Right lobe of liver (tissue), 6 donors: ENCODE measurements at regions not wholly inside any gene's neighbourhood (a gene's known extent, or its start where the extent isn't known, plus 50 kb on each side); places are given as distances from the start of the nearest gene placed in this dataset.

Experiments
- ATAC-seq, 4 donors: fragments of 200-7000 bp; cut with Tn5 transposase; one replicate each; pipeline ENCODE4 v1.9.1; 2020; ENCODE audit warnings: mild to moderate bottlenecking in 4 of 4, moderate library complexity in 4 of 4
- DNase-seq, 3 donors: peaks; one replicate each; pipeline ENCODE4 v3.0.0-alpha.2; 2020
- H3K27ac ChIP-seq, 3 donors: fragments of 200-600 bp; one replicate each; pipeline ENCODE4 v1.8.0; 2022
- H3K27me3 ChIP-seq, 2 donors: fragments of 200-600 bp; one replicate each; pipeline ENCODE4 v1.8.0; 2022
- H3K36me3 ChIP-seq, 4 donors: fragments of 200-600 bp; sonication (generic) in 1 of 4; one replicate each; pipeline versions ENCODE4 v1.5.1 to v1.8.0; 2017 to 2022; ENCODE audit warnings: control low read depth in 1 of 4
- H3K4me1 ChIP-seq, 4 donors: fragments of 200-600 bp; sonication (generic) in 1 of 4; one replicate each; pipeline versions ENCODE4 v1.5.1 to v1.8.0; 2017 to 2022; ENCODE audit warnings: control low read depth in 1 of 4
- H3K4me3 ChIP-seq, 3 donors: fragments of 200-600 bp; one replicate each; pipeline ENCODE4 v1.8.0; 2022
- H3K9me3 ChIP-seq, 4 donors: fragments of 200-600 bp; sonication (generic) in 1 of 4; one replicate each; pipeline versions ENCODE4 v1.5.1 to v1.8.0; 2017 to 2022; ENCODE audit warnings: control low read depth in 1 of 4
- CTCF ChIP-seq, 4 donors: fragments of 200-600 bp in 3 of 4; fragments of 450-650 bp in 1 of 4; IDR thresholded peaks; one replicate each; pipeline versions ENCODE4 v1.5.1 to v1.8.0; 2016 to 2022; ENCODE audit warnings: antibody characterized with exemption in 4 of 4, mild to moderate bottlenecking in 2 of 4
- POLR2A ChIP-seq: fragments of 450-650 bp; IDR thresholded peaks from one replicate; pipeline ENCODE4 v1.6.1; 2017; ENCODE audit warnings: antibody characterized with exemption, mild to moderate bottlenecking
- WGBS: methylation state at CpG from one replicate; pipeline ENCODE4 v1.1.6; 2018; ENCODE audit warnings: low coverage, low lambda C conversion rate; ENCODE audit not compliant: insufficient coverage; ENCODE audit errors: missing lambda C conversion rate; 5-methylcytosine and 5-hydroxymethylcytosine counted together
- intact Hi-C, 2 donors: fragments of 100-400 bp; cut with DNase I; formaldehyde crosslinking; loops; one replicate each; pipeline versions ENCODE4 v1.11.2 to v1.14.1; 2022
- donor health status: DM: no; HTN: yes; CAD: no.
- donor health status: DM: no; HTN: no; CAD: no.
- donor health status: DM: no; HTN: no; CAD: no.
- donor health status: DM: no; HTN: yes; CAD: no.
- donor health status: DM: no; HTN: yes; CAD: no.

DNA sequence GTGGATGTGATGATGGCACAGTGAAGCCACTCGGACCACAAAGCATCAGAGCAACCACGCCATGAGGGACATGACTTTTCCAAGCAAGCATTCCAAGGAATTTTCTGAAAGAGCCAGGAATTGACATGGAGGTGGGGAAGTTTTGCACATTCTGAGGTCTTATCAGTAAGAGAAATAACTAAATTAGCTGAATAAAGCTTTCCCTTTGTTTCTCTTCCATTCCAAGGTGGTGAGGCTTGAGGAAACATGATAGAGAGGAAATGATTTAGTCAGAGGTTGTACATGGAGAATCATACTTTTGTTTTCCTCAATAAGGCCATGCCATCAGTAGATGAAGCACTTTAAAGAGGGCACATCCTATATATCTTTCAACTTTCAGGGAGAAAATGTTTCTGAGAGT lies 115.7 kb upstream of the MMADHC start:
- ATAC-seq: no peak
- 94% methylated on average over 2 of the region's 2 CpGs for whole genome bisulfite sequencing
- H3K9me3 ChIP-seq: no peaks in the 10 kb centered on the region
- H3K27ac ChIP-seq: no peak overlapping the region
- intact Hi-C loops: no loop called here
- H3K27me3 ChIP-seq: no peaks in the 10 kb centered on the region
- TF ChIP-seq POLR2A (no peak), CTCF (IDR thresholded peaks at IDR 0.05) (no peak)
- H3K36me3 ChIP-seq: no peaks in the 10 kb centered on the region
- no peak for DNase-seq
- no peaks in the 10 kb centered on the region for H3K4me1 ChIP-seq
- no peak overlapping the region for H3K4me3 ChIP-seq

GRCh38 chr2:149702571-149702970 lies 115.0 kb upstream of the MMADHC start:
- no peak for ATAC-seq
- WGBS: 94% methylated on average over 2 of the region's 4 CpGs
- intact Hi-C loops: no loop called here
- H3K27me3 ChIP-seq: no peaks in the 10 kb centered on the region
- TF ChIP-seq CTCF (IDR thresholded peaks at IDR 0.05) (no peak), POLR2A (no peak)
- H3K9me3 ChIP-seq: no peaks in the 10 kb centered on the region
- no peak for DNase-seq
- H3K4me1 ChIP-seq: no peaks in the 10 kb centered on the region
- H3K4me3 ChIP-seq: no peak overlapping the region
- H3K27ac ChIP-seq: no peak overlapping the region
- no peaks in the 10 kb centered on the region for H3K36me3 ChIP-seq

GRCh38 chr2:149701241-149701640 lies 113.7 kb upstream of the MMADHC start:
- H3K9me3 ChIP-seq: no peaks in the 10 kb centered on the region
- intact Hi-C loops: no loop called here
- no peak for DNase-seq

DNA sequence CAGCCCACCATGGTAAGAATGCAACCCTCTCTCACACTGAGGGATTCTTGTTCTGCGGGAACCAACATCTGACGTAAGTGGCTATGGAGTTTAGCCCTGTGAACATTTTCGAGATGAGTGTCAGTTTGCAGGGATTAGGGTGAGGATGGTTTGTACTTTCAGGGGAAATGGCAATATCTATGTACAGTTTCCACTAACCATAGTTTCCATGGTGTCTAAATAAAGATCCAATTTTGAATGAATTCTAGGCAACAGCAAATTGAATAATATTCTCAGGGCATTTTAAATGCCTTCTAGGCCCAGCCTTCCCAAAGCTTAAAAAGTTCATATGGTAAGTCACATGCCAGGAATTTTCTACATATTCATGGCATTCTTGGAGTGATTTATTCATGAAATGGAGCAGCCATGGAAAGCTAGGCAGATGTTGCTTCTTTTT lies 105.4 kb upstream of the MMADHC start:
- no peak for TF ChIP-seq POLR2A
- TF ChIP-seq CTCF (IDR thresholded peaks at IDR 0.05): no peak

More at GRCh38 chr2:149701241-149701640, 113.7 kb upstream of the MMADHC start:
- Histone ChIP-seq H3K27ac (no peak overlapping the region), H3K4me3 (no peak overlapping the region), H3K36me3 (no peaks in the 10 kb centered on the region), H3K27me3 (no peaks in the 10 kb centered on the region), H3K4me1 (no peaks in the 10 kb centered on the region)
- TF ChIP-seq POLR2A: no peak
- TF ChIP-seq CTCF (IDR thresholded peaks at IDR 0.05): no peak
- 92% methylated on average over 2 of the region's 2 CpGs for WGBS
- no peak for ATAC-seq

DNA sequence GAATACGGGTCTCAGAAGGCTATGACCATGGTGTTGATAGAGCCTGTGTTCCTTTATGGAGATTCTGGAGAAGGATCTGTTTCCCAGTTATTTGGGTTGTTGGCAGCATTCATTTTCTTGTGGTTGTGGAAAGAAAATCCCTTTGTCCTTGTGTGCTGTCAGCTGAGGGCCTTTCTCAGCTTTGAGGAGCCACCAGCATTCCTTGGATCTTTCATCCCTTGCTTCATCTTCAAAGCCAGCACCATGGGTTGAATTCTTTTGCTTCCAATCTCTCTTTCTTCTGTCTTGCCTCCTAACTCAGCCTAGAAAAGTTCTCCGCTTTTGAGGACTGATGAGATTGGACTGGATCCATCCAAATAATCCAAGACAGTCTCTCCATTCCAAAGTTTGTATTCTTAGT lies 103.2 kb upstream of the MMADHC start:
- WGBS: 85% methylated on average over 2 of the region's 2 CpGs

More for the DNA sequence above, 105.4 kb upstream of the MMADHC start:
- no peaks in the 10 kb centered on the region for H3K4me1 ChIP-seq
- DNase-seq: no peak
- 91% methylated on average over 3 of the region's 3 CpGs for WGBS
- no peaks in the 10 kb centered on the region for H3K27me3 ChIP-seq
- intact Hi-C loops: no loop called here
- H3K36me3 ChIP-seq: no peaks in the 10 kb centered on the region
- no peak for ATAC-seq
- H3K4me3 ChIP-seq: no peak overlapping the region
- H3K27ac ChIP-seq: no peak overlapping the region
- H3K9me3 ChIP-seq: no peaks in the 10 kb centered on the region

More for the DNA sequence above, 103.2 kb upstream of the MMADHC start:
- TF ChIP-seq CTCF (IDR thresholded peaks at IDR 0.05) (no peak), POLR2A (no peak)
- H3K27me3 ChIP-seq: no peaks in the 10 kb centered on the region
- no peaks in the 10 kb centered on the region for H3K36me3 ChIP-seq
- no peak overlapping the region for H3K4me3 ChIP-seq
- ATAC-seq: no peak
- H3K27ac ChIP-seq: no peak overlapping the region
- H3K9me3 ChIP-seq: no peaks in the 10 kb centered on the region
- intact Hi-C loops: no loop called here
- H3K4me1 ChIP-seq: no peaks in the 10 kb centered on the region
- DNase-seq: no peak
